SK-N-MC (cell line): ENCODE measurements at regions not wholly inside any gene's neighbourhood (a gene's known extent, or its start where the extent isn't known, plus 50 kb on each side); places are given as distances from the start of the nearest gene placed in this dataset.

Experiments
- EZH2 ChIP-seq: fragments of 200-600 bp; sonication (generic); IDR thresholded peaks from one replicate; pipeline ENCODE4 v1.6.1; 2017; ENCODE audit warnings: antibody characterized with exemption
- POLR2AphosphoS5 ChIP-seq: IDR thresholded peaks from 2 replicates; pipeline ENCODE4 v1.6.1; 2012; ENCODE audit warnings: mild to moderate bottlenecking, low read depth, low read length, borderline replicate concordance

- TF ChIP-seq EZH2 = no peak
- TF ChIP-seq POLR2AphosphoS5 = no peak
Measured at GRCh38 chr5:171657473-171657872, 128.1 kb upstream of the SMIM23 start.
